C4-2B (cell line): ENCODE measurements at regions not wholly inside any gene's neighbourhood (a gene's known extent, or its start where the extent isn't known, plus 50 kb on each side); places are given as distances from the start of the nearest gene placed in this dataset.

ENCODE experiments used
- H3K27ac ChIP-seq: fragments of 450-650 bp; 2 replicates; pipeline ENCODE4 v1.5.1; 2017
- ZFX ChIP-seq: fragments of 450-650 bp; IDR thresholded peaks from 2 replicates; pipeline ENCODE4 v1.6.1; 2017
- TF ChIP-seq, protein P1 (sequence below): fragments of 450-650 bp; conservative IDR thresholded peaks from 2 replicates; pipeline ENCODE4 v1.5.1; 2017; ENCODE audit warnings: mild to moderate bottlenecking

DNA sequence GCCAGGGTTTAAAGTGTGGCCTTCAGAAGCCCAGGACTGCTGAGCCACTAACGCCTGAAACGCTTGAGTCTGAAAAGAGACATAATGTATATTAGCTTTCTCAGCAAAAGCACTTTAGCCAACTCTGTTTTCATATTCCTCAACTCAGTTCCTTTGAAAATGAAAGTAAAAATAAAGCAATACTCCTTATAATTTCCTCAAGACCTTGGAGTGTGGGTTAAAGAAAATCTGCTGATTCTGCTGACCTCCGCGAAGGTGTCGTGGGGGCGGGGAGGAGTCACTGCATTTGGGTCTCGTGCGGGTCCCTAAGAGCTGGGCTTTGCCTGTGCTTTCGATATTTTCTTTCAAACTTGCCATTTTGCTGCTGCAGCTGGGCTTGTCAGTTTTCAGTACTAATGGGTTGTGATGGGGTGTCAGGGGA, 142.2 kb upstream of the ARID1B start:
- TF ChIP-seq ZFX, result no peak
- TF ChIP-seq, protein P1, sequence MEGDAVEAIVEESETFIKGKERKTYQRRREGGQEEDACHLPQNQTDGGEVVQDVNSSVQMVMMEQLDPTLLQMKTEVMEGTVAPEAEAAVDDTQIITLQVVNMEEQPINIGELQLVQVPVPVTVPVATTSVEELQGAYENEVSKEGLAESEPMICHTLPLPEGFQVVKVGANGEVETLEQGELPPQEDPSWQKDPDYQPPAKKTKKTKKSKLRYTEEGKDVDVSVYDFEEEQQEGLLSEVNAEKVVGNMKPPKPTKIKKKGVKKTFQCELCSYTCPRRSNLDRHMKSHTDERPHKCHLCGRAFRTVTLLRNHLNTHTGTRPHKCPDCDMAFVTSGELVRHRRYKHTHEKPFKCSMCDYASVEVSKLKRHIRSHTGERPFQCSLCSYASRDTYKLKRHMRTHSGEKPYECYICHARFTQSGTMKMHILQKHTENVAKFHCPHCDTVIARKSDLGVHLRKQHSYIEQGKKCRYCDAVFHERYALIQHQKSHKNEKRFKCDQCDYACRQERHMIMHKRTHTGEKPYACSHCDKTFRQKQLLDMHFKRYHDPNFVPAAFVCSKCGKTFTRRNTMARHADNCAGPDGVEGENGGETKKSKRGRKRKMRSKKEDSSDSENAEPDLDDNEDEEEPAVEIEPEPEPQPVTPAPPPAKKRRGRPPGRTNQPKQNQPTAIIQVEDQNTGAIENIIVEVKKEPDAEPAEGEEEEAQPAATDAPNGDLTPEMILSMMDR, result no peak
- H3K27ac ChIP-seq, result no peak overlapping the region

DNA sequence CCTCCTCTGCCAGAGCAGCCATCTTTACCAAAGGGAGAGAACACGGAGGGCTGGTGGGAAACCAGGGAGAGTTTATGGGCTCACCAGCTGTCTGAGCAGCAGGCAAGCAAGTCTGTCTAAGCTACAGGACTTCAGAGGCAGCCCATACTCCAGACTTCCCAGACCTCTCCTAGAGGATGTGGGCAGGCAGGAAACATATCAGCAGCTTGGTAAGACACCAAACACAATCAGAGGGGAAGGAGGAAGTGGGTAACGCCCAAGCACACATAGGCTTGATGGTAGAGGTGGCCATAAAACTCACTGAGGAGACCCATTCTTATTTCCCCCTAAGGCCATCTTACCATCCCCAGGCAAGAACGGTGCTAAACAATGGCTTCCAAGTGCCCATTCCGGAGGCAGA, 143.1 kb upstream of the ARID1B start:
- TF ChIP-seq ZFX, result no peak
- TF ChIP-seq, protein P1, result no peak
- no peak overlapping the region for H3K27ac ChIP-seq

DNA sequence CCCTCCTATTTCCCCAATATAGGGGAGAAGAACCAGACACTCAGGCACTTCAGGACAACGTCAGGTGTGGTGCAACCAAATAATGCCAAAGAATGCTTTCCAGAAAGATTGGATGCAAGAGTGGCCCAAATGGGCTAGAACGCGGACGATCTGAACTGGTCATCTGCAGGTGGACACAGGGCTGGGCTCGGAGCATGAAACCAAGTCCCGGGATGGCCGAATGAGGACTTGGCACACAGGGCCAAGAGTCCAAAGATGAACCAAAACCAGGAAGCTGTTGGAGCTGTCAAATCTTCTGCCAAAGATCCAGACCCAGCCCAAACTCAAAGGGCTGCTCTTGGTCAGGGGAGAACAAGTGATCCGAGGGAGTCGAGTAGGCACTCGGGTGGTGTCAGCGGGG, 143.9 kb upstream of the ARID1B start:
- H3K27ac ChIP-seq, result no peak overlapping the region
- TF ChIP-seq, protein P1, result no peak
- no peak for TF ChIP-seq ZFX

DNA sequence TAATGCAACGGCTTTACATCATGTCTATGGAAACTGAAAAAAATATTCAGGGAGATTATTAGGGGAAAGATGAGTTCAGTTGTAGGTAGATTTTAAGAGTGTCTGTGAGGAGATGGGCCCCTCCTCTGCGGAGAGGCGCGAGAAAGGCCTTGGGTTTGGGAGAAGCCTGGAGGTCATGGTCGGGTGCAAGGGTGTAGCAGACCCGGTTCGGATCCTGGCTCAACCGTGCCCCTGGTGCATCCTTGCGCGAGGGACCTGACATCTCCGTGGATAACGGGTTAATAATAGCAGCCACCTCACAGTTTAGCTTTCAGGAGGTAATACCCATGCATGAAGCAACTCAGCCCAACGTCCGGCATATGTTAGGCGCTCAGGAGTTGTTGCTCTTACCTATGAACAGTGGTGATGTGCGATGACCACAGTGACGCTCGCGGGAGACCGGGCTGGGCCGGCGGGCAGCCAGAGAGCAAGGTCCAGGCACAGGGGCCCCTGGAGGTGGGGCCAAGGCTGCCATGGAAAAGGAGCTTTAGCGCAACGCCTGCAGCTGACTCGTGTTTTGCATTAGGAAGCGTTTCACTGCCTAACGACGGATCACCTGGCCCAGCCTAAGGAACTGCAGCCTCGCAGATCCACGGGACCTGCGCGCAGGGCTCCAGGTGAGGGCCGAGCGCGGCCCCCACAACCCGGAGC, 146.4 kb upstream of the ARID1B start:
- no peak overlapping the region for H3K27ac ChIP-seq
- TF ChIP-seq ZFX, result no peak
- TF ChIP-seq, protein P1, result no peak

DNA sequence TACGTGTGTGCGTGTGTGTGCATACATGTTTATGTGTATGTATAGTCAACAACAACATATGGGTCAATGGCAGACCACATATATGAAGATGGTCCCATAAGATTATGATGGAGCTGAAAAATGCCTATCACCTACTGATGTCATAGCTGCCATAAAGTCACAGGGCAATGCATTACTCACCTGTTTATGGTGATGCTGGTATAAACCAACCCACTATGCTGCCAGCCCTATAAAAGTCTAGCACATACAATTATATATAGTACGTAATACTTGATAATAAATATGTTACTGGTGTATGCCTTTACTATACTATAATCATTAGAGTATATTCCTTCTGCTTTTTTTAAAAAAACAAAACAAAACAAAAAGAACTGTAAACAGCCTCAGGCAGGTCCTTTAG, 148.4 kb upstream of the ARID1B start:
- no peak for TF ChIP-seq ZFX
- TF ChIP-seq, protein P1, result no peak

DNA sequence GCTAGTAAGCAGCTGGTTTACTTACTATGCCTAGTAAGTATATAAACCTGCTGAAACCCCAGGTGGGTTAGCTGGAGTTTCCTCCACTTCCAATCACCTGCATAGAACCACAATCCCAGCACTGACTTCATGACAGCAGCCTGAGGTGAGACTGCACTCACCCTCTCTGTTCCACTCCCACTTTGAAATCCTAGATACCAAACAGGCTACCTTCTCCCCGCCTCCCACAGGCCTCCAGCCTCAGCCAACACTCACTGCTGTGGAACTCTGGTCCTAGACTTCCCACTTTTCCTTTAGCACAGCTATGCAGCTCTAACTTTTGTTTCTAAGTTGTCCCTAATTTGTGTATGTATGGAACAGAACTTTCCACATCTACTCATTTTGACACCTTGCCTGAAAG, 149.7 kb upstream of the ARID1B start:
- TF ChIP-seq, protein P1, result no peak
- no peak for TF ChIP-seq ZFX
- no peak overlapping the region for H3K27ac ChIP-seq

More for the DNA sequence above, 148.4 kb upstream of the ARID1B start:
- H3K27ac ChIP-seq, result no peak overlapping the region

DNA sequence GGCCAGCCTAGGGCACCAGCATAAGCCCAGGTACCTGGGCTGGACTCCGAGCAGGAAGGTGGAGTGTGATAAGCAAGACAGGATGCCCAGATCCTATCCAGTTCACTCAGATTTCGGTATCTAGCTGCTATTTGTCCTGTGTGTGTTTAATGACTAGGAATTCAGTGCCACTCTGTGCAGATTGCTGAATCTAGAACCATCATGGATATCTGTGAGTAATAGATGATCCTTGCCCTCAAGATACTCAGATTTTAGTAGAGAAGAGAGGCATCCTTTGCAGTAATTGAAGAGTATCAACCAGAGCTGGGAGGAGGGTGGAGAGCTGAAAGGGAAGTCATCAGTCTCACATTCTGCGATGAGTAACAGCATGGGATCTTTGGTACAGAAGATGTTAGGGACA, 155.0 kb upstream of the ARID1B start:
- TF ChIP-seq, protein P1, result no peak
- TF ChIP-seq ZFX, result no peak
- H3K27ac ChIP-seq, result no peak overlapping the region
